Breast epithelium (tissue), 3 donors: ENCODE measurements at regions not wholly inside any gene's neighbourhood (a gene's known extent, or its start where the extent isn't known, plus 50 kb on each side); places are given as distances from the start of the nearest gene placed in this dataset.
"Not testable (repeated sequence)": the region's sequence is repeated elsewhere in the genome, so short reads cannot be mapped to it uniquely, and the experiment has no call there.

Experiments used
- POLR2AphosphoS5 ChIP-seq, 3 donors: sonication (generic); formaldehyde crosslinking; IDR thresholded peaks; one replicate each; pipeline ENCODE4 v1.6.1; 2017; ENCODE audit warnings: antibody characterized with exemption in 3 of 3
- TF ChIP-seq, protein P1 (sequence below), 3 donors: fragments of 450-650 bp; IDR thresholded peaks; one replicate each; pipeline ENCODE4 v1.5.1; 2016 to 2017; ENCODE audit warnings: antibody characterized with exemption in 3 of 3, mild to moderate bottlenecking in 3 of 3, moderate library complexity in 3 of 3

DNA sequence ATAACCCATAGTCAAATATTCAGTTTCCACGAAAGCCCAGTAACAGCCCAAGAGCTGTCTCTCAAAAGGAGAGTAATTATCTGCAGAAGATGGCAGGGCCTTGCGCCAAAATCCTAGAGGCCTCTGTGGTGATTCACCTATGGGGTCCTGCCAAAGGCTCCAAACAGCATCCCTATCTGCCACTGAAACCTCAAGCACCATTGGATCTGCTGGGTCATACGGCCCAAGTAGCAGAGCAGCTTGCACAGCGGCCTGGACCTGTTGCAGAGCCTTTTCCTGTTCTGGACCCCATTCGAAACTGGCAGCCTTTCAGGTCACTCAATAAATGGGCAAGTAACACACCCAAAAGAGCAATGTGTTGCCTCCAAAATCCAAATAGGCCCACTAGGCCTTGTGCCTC, 183.2 kb upstream of the IPO5 start:
- TF ChIP-seq POLR2AphosphoS5 (IDR thresholded peaks at IDR 0.05) = not testable (repeated sequence)
- TF ChIP-seq, protein P1, sequence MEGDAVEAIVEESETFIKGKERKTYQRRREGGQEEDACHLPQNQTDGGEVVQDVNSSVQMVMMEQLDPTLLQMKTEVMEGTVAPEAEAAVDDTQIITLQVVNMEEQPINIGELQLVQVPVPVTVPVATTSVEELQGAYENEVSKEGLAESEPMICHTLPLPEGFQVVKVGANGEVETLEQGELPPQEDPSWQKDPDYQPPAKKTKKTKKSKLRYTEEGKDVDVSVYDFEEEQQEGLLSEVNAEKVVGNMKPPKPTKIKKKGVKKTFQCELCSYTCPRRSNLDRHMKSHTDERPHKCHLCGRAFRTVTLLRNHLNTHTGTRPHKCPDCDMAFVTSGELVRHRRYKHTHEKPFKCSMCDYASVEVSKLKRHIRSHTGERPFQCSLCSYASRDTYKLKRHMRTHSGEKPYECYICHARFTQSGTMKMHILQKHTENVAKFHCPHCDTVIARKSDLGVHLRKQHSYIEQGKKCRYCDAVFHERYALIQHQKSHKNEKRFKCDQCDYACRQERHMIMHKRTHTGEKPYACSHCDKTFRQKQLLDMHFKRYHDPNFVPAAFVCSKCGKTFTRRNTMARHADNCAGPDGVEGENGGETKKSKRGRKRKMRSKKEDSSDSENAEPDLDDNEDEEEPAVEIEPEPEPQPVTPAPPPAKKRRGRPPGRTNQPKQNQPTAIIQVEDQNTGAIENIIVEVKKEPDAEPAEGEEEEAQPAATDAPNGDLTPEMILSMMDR (IDR thresholded peaks at IDR 0.05) = not testable (repeated sequence)
